GM18499 (cell line): ENCODE measurements at regions not wholly inside any gene's neighbourhood (a gene's known extent, or its start where the extent isn't known, plus 50 kb on each side); places are given as distances from the start of the nearest gene placed in this dataset.

Source experiments
- ATAC-seq: cut with Tn5 transposase; IDR thresholded peaks from one replicate; pipeline ENCODE4 v1.9.1; 2021; ENCODE audit warnings: moderate number of reproducible peaks; ENCODE audit not compliant: insufficient read depth, unreplicated experiment

DNA sequence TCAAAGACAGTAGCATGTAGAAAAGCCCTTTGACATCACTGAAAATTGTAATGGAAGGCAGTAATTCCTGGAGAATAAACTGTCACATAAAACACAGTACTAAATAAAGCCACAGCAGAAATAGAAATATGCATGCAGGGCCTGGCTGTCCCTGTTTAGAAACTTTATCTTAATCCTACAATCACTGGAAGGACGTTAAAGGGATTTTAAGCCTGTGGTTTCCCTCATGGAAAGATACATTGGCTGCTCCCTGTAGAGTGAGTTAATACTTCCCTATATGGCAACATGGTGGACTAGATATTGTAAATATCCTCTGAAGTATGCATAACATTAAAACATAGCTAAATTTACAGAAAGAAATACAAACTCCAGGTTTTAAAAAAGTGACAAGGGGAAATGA, 1334.9 kb upstream of the CELF2 start:
- no peak for ATAC-seq

DNA sequence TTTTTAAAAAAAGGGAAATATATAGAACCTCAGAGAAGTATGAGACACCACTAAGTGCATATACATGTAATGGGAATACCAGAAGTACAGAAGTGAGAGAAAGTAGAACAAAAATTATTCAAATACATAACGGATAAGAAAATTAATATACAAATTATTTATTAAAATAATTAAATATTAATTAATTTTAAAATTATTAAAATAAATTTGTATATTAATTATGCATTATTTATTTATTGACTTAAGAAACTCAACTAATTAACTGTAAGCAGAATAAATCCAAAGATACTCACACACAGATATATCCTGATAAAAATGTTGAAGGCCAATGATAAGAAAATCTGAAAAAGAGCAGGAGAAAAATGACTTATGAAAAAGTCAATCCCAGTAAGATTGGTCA, 1333.5 kb upstream of the CELF2 start:
- no peak for ATAC-seq

DNA sequence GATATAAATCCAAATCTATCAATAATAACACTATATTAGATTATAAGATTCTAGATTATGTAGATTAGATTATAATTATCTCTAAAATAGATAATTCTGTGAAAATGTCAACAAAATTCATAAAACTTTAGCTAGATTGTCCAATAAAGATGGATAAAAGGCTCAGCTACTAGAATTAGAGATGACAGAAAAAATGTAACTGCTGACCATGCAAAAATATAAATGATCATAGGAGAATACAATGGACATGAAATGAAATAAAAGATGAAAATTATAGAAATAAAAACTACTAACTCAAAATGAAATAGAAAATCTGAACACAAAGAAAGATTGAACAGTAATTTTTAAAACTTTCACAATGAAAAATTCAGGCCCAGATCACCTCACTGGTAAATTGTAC, 1332.1 kb upstream of the CELF2 start:
- no peak for ATAC-seq

DNA sequence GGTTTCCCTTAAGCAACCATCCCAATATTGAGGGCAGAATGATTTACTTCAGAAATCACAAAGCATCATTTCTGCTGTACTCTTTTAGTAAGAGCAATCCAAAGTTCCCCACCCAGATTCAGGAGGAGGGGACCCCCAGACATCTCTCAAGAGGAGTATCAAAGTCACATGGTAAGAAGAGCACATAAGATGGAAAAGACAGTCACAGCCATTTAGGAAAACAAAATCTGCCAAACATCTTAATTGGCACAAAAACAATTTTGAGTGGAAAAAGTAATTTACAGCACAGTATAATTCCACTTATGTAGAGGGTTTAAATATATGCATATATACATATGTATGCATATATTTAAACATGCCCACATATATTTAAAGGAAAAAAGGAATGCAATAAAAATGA, 1329.0 kb upstream of the CELF2 start:
- ATAC-seq: no peak

DNA sequence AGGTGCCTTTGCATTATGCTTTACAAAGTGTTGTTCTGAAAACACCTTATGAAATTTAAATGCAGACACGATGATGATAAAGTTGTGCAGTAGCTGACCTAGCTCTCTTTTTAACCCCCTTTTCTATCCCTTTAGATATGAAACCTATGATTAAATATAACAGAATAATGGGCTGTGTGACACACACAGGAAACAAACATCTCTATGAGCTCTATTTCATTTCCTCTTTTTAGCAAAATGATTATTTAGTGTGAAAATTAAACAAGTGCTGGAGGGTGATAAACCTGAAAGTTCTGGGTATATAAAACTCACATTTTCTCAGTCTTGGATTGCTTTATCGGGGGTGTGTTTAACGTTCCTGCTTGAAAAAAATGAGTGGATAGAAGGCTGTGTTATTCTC, 1310.5 kb upstream of the CELF2 start:
- ATAC-seq: no peak

DNA sequence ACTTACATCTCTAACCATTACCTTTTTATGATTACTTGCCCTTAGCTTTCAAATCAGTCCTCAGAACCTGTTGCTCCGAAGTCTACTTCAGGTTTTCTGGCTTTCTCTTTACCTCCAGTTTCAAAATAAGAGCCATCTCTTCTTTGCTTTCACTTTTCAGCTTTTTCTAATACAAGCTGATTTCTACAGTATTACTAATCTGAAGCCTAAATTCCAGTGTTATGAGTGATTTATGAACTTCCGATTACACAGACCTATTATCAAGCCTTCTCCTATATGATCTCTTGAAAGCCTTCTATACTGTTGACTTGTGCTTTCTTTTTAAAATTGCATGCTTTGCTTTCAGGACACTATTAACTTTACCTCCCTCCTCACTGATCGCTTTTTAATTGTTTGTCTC, 1307.8 kb upstream of the CELF2 start:
- no peak for ATAC-seq

DNA sequence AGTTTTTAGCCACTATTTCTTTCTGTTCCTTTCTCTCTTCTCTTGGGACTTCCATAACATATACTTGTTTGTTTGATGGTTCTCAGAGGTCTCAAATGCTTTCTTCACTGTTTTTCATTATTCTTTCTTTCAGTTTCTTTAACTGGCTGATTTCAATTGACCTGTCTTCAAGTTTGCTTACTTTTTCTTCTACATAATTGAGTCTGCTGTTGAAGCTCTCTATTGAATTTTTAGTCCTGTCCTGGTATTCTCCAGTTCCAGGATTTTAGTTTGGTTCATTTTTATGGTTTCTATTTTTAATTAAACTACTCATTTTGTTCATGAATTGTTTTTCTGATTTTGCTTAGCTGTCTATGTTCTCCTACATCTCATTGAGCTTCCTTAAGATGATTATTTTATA, 1305.3 kb upstream of the CELF2 start:
- no peak for ATAC-seq

DNA sequence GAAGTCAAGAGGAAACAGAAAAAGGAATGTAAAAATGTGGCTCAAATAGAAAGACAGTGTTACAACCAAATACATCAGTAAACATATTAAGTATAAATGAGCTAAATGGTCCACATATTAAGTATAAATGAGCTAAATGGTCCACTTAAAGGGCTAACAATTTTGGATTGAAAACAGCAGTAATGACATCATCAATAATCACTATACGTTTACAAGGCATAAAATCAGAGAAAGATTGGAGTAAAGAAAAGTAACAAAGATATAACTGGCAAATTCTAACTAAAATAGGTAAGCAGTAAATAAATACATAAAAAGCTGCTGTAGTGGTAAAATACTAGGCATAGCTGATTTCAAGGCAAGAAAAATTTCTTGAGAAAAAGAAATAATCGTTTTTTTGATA, 1298.4 kb upstream of the CELF2 start:
- ATAC-seq: no peak

DNA sequence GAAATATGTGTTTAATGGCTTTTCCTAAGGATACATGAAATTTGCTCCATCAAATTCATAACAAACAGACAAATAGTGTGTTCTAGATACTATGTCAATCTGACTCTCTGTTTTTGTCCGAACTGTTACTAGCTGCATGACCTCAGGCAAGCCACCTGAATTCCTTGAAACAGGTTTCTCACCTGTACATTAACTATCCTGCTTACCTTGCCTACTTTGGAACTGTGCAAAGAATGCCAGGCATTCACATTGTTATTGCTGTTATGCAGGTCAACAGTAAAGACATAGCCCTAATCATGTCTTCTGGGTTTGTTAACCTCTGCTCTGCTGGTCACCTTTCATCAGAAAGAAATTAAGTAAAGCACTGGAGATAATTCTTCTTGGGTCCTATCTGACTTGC, 1283.9 kb upstream of the CELF2 start:
- no peak for ATAC-seq

DNA sequence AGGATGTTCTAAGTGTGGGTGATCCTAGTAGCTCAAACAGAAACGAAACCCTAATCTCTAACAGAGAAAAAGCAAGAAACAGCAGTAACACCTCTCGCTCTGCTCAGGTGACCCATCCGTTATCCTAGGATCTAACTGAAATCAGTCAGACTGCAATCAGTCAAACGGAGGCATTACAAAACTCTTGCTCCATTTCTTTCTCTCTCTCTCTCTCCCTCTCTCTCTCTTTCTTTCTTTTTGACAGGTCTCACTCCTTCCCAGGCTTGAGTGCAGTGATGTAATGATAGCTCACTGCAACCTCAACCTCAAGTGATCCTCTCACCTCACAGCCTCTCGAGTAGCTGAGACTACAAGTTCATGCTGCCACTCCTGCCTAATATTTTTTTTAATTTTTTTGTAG, 1283.5 kb upstream of the CELF2 start:
- ATAC-seq: no peak

DNA sequence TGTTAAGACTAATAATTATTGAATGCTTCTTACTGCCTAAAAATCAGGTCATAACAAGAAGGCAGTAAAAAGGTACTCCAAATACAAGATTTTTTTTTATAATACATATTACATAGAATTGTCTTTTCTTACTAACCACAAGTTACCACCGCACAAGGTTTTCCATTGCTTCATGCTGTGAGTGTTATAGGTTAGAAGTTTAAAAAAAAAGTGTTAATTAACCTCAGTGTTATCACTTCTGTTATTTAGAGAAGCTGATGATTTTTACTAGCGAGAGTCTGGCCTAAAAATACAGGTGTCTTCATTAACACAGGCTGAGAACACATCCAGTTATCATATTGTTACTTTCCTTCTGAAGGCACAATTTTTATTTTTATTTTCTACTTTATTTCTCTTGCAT, 1281.9 kb upstream of the CELF2 start:
- no peak for ATAC-seq

DNA sequence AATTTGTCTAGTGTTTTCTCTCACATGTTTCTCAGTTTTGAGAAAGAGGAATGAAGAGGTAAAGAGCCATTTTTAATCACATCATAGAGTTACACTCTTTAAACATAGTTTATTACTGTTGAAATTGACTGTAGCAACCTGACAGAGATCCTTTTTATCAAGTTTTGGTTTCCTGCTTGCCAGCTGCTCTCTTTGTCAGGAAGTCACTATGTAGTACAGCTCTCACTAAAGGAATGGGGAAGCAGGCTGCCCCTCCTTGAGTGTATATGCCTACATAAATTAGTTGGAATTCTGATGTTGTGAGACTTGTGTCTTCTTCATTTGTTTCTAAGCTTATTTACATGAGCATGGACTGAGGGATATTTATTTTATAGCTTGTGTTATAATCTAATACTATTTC, 1274.0 kb upstream of the CELF2 start:
- no peak for ATAC-seq

DNA sequence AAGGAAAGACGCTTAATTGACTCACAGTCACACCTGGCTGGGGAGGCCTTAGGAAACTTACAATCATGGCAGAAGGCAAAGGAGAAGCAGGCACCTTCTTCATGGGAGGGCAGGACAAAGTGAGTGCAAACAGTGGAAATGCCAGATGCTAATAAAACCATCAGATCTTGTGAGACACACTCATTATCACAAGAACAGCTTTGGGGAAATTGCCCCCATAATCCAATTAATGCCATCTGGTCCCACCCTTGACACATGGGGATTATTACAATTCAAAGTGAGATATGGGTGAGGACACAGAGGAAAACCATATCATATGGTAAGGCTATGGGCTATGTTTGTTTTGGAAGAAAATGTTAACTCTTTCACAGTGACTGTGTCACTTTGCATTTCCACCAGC, 1272.5 kb upstream of the CELF2 start:
- no peak for ATAC-seq

DNA sequence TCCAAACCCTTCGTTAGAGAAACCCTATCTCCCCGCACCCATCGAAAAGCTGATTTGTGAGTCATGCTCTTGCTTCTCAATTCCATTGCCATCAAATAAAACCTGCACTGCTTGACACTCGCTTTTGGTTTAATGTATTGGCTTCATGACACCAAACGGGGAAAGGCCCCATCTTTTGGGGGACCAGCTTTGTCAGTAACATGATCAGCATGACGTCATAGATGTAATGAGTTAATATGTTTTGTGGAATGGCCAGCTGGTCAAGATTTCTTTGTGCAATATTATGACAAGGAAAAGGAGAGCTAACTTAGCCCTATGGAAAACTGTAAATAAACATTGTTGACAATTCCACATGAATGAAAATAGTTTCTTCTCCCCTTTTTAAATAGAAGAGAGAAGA, 1260.5 kb upstream of the CELF2 start:
- ATAC-seq: no peak

DNA sequence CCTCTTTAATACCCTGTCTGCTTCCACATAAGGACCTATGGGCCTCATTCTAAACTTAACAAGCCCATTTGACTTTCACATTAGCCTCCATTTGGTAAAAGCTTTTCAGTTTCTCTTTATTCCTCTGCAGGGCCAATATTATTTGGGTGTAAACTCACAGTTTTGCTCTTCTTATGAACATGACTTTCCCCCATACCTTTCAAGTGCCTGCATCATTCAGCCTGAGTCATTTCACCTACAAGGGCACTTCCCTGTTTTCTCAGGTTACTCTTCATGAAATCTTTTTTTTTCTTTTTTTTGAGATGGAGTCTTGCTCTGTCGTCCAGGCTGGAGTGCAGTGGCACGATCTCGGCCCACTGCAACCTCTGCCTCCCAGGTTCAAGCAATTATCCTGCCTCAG, 1258.1 kb upstream of the CELF2 start:
- no peak for ATAC-seq

DNA sequence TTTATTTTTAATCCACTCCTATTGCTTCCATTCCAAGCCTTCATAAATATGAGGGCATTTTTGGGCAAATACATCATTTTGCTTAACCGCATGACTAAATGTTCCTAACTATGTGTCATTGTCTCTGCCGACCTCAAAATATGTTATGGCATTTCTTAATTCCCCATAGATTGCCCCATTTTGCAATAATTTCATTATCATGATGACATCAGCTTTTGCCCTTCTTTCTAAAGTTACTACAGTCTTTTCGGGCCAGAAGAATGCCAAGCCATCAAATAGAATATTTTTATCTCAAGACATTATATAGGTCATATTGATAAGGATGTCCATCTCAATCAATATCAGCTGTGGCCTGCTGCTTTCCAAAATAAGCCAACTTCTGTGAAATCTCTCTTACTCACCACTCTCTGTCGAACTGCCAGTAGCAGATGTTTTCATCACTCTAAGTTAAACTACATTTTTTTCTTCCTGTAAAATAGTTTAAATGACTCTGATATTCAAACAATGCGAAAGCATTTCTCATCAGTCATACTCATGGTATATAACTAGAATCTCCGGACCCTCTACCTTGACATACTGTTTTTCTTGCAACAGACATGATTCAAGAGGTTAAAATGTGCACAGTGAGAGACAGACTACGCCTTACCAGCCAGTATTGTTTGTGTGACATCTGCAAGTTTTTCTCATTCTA, 1254.6 kb upstream of the CELF2 start:
- ATAC-seq: no peak

DNA sequence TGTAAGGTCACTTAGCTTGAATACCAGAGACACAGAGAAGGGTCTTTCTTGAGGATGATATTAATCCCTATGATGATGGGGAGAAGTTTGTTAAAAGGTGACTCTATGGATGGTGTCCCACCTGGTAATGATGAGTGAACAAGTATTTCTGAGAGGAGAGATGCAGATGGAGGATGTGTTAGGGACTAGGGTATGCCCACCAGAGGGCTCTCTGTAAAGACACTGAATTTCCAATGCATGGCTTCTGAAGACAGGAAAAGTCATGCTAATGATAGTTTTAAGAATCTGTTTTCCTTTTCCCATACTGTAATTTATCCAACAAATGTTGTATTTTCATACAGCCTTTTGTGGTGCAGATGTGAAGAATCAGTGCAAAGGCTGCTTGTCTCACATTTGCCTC, 1250.9 kb upstream of the CELF2 start:
- no peak for ATAC-seq

DNA sequence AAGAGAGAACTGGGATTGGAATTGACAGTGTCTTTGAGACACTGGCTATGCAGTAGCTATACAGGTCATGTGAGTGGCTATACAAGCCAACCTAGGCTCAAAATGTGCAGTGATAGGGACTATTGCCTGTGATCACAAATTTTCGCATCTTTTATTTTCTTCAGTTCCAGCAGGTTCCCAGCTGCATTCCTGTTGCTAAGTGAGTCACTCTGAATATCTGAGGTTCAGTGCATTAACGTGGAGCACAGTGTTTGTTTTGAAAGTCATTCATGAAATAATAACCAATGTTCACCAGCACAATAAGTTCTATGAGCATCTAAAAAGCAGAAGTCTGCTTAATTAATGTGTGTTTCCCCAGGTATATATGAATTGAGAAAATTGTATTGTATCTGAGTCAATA, 1236.0 kb upstream of the CELF2 start:
- ATAC-seq: no peak

DNA sequence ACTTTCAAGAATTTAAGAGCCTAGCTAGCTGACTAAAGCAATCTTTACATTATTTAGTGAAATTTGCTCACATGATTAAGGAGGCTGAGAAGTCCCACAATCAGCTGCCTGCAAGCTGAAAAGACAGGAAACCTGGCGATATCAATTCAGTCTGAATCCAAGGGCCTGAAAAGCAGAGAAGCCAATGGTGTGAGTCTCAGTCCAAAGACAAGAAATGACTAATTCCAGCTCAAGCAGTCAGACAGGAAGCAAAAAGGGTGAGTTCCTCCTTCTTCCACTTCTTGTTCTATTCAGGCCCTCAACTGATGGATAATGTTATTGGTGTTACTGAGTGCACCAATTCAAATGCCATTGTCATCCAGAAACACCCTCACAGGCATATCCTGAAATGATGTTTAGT, 1231.6 kb upstream of the CELF2 start:
- no peak for ATAC-seq

DNA sequence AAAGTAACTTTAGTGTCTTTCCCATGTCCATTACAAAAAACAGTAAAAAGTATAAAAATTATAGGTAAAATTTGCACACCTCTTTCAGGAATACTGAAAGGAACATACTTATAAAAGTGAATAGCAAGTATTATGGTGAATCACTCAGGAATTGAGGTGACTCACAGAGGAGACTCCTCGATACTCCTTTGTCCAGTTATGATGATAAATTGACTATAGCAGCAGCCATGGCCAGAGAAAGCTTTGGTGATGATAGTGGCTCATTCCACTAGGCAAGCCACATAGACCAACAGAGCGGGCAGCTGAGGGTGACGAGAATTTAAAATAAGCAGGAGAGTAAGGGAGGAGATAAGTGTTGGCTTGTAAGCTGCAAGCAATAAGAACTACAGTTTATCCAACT, 1231.1 kb upstream of the CELF2 start:
- no peak for ATAC-seq

DNA sequence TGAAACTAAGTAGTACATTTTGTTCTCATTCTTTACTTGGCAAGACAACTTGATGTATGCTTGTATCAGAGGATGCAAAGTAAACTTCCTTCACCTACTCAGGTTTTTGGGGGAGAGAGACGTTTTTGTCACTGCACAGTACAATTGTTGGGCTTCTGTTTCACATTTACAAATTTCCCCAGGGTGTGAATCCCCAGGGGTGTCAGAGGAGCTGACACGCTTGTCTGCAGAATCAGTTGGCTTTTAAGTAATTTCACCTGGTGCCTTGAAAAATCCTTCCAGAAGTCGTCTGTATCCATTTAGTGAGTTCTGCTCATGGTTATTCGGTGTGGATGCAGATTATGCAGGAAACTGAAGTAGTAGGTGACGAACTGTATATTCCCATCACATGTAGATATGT, 1227.7 kb upstream of the CELF2 start:
- no peak for ATAC-seq

DNA sequence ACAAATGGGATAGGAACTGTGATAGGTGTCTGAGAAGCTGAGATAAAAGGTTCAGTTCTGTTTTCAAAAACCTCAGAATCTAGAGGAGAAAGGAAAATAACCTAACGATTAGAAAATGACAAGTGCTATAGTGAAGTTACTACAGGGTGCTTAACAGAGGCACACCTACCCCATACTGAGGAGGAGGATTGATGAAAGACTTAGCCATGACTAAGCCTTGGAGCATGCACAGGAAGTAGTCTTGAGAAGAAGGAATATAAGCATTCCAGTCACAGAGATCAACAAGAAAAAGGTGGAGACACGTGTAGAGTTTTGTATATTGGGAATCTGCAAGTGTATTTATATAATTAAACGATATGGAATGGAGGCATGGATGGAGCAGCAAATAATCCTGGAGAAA, 1225.5 kb upstream of the CELF2 start:
- ATAC-seq: no peak

DNA sequence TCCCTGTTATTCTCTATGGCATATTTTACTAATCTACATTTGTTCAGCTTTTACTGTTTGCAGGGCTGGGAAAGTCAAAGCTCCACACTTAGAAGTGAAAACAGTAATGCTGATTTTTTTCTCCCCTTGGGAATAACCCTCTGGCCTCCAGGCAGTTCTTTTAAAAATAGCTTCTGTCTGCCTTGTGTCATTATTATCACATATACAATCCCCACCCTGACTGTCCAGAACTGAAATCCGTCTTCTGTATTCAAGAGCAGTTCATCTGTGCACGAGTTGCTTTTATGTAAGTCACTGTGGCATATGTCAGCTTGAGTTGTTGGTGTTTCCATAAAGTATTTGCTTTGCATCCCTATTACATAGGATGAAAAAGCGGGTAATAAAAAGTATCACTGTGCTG, 1221.1 kb upstream of the CELF2 start:
- ATAC-seq: no peak
